ENCODE measurements at regions not wholly inside any gene's neighbourhood (a gene's known extent, or its start where the extent isn't known, plus 50 kb on each side); places are given as distances from the start of the nearest gene placed in this dataset.
"Not testable (repeated sequence)": the region's sequence is repeated elsewhere in the genome, so short reads cannot be mapped to it uniquely, and the experiment has no call there.

DNA sequence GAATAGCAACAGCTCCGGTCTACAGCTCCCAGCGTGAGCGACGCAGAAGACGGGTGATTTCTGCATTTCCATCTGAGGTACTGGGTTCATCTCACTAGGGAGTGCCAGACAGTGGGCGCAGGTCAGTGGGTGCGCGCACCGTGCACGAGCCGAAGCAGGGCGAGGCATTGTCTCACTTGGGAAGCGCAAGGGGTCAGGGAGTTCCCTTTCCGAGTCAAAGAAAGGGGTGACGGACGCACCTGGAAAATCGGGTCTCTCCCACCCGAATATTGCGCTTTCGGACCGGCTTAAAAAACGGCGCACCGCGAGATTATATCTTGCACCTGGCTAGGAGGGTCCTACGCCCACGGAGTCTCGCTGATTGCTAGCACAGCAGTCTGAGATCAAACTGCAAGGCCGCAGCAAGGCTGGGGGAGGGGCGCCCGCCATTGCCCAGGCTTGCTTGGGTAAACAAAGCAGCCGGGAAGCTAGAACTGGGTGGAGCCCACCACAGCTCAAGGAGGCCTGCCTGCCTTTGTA, 442.3 kb upstream of the NFIA start:
- POLR2A ChIA-PET, result not testable (repeated sequence)
- WGBS (ENCODE audit: insufficient coverage), result 98% methylated on average over 20 of the region's 32 CpGs

DNA sequence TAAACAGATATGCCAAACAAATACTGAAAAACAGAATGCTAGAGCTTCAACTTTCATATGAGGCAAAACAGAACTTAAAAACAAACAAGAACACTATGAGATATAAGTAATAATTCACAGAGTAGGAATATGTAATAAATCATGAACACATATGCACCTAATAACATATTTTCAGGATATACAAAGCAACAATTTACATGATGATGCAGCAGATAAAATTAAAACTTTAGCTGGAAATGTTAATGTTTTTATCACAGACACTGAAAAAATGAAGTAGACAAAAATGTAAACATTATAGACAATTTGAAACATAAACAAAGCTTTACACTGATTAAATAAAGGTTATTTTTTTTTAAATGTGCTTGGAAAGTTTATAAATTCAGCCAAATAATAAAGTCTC, 443.1 kb upstream of the NFIA start:
- DNase-seq, result no peak
- Histone ChIP-seq H3K4me3 (ENCODE audit: control insufficient read depth in 1 of 7, extremely low read depth in 1 of 7, insufficient read depth in 4 of 7, low read depth in 2 of 7, low read length in 6 of 7) (no peak overlapping the region), H3K27ac (ENCODE audit: insufficient read depth in 1 of 2, low read depth in 1 of 2, low read length in 2 of 2, poor library complexity in 1 of 2, severe bottlenecking in 2 of 2) (no peak overlapping the region), H3K36me3 (ENCODE audit: control insufficient read depth in 4 of 4, insufficient read depth in 4 of 4, low read length in 3 of 4) (no peaks in the 10 kb centered on the region), H3K27me3 (replicated peaks in 2 of 5; ENCODE audit: control insufficient read depth in 4 of 5, insufficient read depth in 5 of 5, low read length in 4 of 5) (no peaks in the 10 kb centered on the region), H3K4me1 (ENCODE audit: control extremely low read depth in 1 of 4, control insufficient read depth in 4 of 4, insufficient read depth in 4 of 4, low read length in 3 of 4) (no peaks in the 10 kb centered on the region), H3K9me3 (ENCODE audit: control extremely low read depth in 1 of 5, control insufficient read depth in 4 of 5, insufficient read depth in 2 of 5, low read depth in 1 of 5, low read length in 4 of 5) (no peaks in the 10 kb centered on the region)
- ChIA-PET POLR2A (no interaction called here), CTCF (no interaction called here)

More for the DNA sequence above, 442.3 kb upstream of the NFIA start:
- H3K4me3 ChIP-seq (ENCODE audit: control insufficient read depth in 1 of 7, extremely low read depth in 1 of 7, insufficient read depth in 4 of 7, low read depth in 2 of 7, low read length in 6 of 7); H3K9me3 ChIP-seq (ENCODE audit: control extremely low read depth in 1 of 5, control insufficient read depth in 4 of 5, insufficient read depth in 2 of 5, low read depth in 1 of 5, low read length in 4 of 5); H3K27me3 ChIP-seq (replicated peaks in 2 of 5; ENCODE audit: control insufficient read depth in 4 of 5, insufficient read depth in 5 of 5, low read length in 4 of 5); CTCF ChIA-PET; DNase-seq; H3K4me1 ChIP-seq (ENCODE audit: control extremely low read depth in 1 of 4, control insufficient read depth in 4 of 4, insufficient read depth in 4 of 4, low read length in 3 of 4); H3K36me3 ChIP-seq (ENCODE audit: control insufficient read depth in 4 of 4, insufficient read depth in 4 of 4, low read length in 3 of 4); H3K27ac ChIP-seq (ENCODE audit: insufficient read depth in 1 of 2, low read depth in 1 of 2, low read length in 2 of 2, poor library complexity in 1 of 2, severe bottlenecking in 2 of 2): not testable (repeated sequence)

DNA sequence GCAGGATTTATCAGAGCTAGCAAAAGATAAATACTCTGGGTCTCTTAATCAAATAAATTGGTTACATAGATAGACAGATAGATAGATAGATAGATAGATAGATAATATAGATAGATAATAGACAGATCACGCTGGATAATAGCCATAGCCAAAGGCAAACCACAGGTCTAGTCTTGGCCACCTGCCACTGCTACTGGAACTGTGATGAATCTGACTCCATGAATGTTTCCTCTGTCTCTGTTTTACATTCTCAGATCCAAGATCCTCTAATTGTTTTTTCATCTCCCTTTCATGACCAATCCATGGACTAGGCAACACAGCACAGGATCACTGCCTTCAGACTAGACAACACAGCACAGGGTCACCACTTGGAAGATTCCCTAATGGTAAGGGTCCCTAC, 444.7 kb upstream of the NFIA start:
- WGBS (ENCODE audit: insufficient coverage), result 100% methylated on average over 1 of the region's 1 CpG
- ChIA-PET POLR2A (no interaction called here), CTCF (no interaction called here)
- Histone ChIP-seq H3K9me3 (ENCODE audit: control extremely low read depth in 1 of 5, control insufficient read depth in 4 of 5, insufficient read depth in 2 of 5, low read depth in 1 of 5, low read length in 4 of 5) (no peaks in the 10 kb centered on the region), H3K4me1 (ENCODE audit: control extremely low read depth in 1 of 4, control insufficient read depth in 4 of 4, insufficient read depth in 4 of 4, low read length in 3 of 4) (no peaks in the 10 kb centered on the region), H3K4me3 (ENCODE audit: control insufficient read depth in 1 of 7, extremely low read depth in 1 of 7, insufficient read depth in 4 of 7, low read depth in 2 of 7, low read length in 6 of 7) (no peak overlapping the region), H3K36me3 (ENCODE audit: control insufficient read depth in 4 of 4, insufficient read depth in 4 of 4, low read length in 3 of 4) (no peaks in the 10 kb centered on the region), H3K27me3 (replicated peaks in 2 of 5; ENCODE audit: control insufficient read depth in 4 of 5, insufficient read depth in 5 of 5, low read length in 4 of 5) (no peaks in the 10 kb centered on the region), H3K27ac (ENCODE audit: insufficient read depth in 1 of 2, low read depth in 1 of 2, low read length in 2 of 2, poor library complexity in 1 of 2, severe bottlenecking in 2 of 2) (no peak overlapping the region)
- DNase-seq, result no peak

DNA sequence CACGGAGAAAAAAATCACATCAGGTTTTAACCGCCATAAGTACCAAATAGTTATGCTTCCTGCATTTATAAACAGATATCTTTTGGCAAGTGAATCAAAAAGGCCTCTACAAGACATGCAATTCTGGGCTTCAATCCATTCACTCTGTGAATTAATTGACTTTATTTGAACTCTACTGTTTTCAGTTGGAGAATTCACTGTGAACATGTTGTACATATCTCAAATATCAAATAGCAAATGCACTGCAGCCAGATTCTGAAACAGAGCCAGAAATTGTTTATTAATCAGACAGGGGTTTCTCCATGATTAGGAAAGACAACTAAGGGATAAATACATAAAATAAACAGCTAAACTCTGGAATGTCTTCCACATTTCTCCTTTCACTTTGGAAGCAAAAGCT, 445.4 kb upstream of the NFIA start:
- Histone ChIP-seq H3K27ac (ENCODE audit: insufficient read depth in 1 of 2, low read depth in 1 of 2, low read length in 2 of 2, poor library complexity in 1 of 2, severe bottlenecking in 2 of 2) (no peak overlapping the region), H3K9me3 (ENCODE audit: control extremely low read depth in 1 of 5, control insufficient read depth in 4 of 5, insufficient read depth in 2 of 5, low read depth in 1 of 5, low read length in 4 of 5) (no peaks in the 10 kb centered on the region), H3K36me3 (ENCODE audit: control insufficient read depth in 4 of 4, insufficient read depth in 4 of 4, low read length in 3 of 4) (no peaks in the 10 kb centered on the region), H3K27me3 (replicated peaks in 2 of 5; ENCODE audit: control insufficient read depth in 4 of 5, insufficient read depth in 5 of 5, low read length in 4 of 5) (no peaks in the 10 kb centered on the region), H3K4me1 (ENCODE audit: control extremely low read depth in 1 of 4, control insufficient read depth in 4 of 4, insufficient read depth in 4 of 4, low read length in 3 of 4) (no peaks in the 10 kb centered on the region), H3K4me3 (ENCODE audit: control insufficient read depth in 1 of 7, extremely low read depth in 1 of 7, insufficient read depth in 4 of 7, low read depth in 2 of 7, low read length in 6 of 7) (no peak overlapping the region)
- WGBS (ENCODE audit: insufficient coverage), result 100% methylated on average over 1 of the region's 2 CpGs
- DNase-seq, result no peak
- CTCF ChIA-PET, result no interaction called here
- POLR2A ChIA-PET, result no interaction called here

DNA sequence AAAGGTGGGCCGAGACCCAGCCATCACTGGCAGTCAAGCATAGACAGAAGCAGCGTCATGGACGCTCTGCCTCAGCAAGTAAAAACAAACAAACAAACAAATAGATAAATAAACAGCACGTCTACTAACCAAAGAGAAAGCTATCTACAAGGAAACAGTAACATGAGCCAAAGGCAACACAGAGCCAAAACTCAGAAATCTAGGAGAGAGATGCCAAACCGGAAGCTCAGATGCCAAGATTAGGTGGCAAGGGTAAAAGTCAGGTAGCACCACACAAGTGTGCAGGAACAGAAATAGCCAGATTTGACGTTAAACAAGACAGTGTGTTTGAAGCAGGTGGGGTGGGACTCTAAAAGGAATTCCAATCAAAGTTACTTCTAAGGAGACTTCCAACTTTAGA, 448.3 kb upstream of the NFIA start:
- Histone ChIP-seq H3K9me3 (ENCODE audit: control extremely low read depth in 1 of 5, control insufficient read depth in 4 of 5, insufficient read depth in 2 of 5, low read depth in 1 of 5, low read length in 4 of 5) (no peaks in the 10 kb centered on the region), H3K27me3 (replicated peaks in 2 of 5; ENCODE audit: control insufficient read depth in 4 of 5, insufficient read depth in 5 of 5, low read length in 4 of 5) (no peaks in the 10 kb centered on the region), H3K4me1 (ENCODE audit: control extremely low read depth in 1 of 4, control insufficient read depth in 4 of 4, insufficient read depth in 4 of 4, low read length in 3 of 4) (no peaks in the 10 kb centered on the region), H3K36me3 (ENCODE audit: control insufficient read depth in 4 of 4, insufficient read depth in 4 of 4, low read length in 3 of 4) (no peaks in the 10 kb centered on the region), H3K4me3 (ENCODE audit: control insufficient read depth in 1 of 7, extremely low read depth in 1 of 7, insufficient read depth in 4 of 7, low read depth in 2 of 7, low read length in 6 of 7) (no peak overlapping the region), H3K27ac (ENCODE audit: insufficient read depth in 1 of 2, low read depth in 1 of 2, low read length in 2 of 2, poor library complexity in 1 of 2, severe bottlenecking in 2 of 2) (no peak overlapping the region)
- POLR2A ChIA-PET, result no interaction called here
- no peak for DNase-seq
- 100% methylated on average over 2 of the region's 6 CpGs for WGBS (ENCODE audit: insufficient coverage)
- CTCF ChIA-PET, result no interaction called here

DNA sequence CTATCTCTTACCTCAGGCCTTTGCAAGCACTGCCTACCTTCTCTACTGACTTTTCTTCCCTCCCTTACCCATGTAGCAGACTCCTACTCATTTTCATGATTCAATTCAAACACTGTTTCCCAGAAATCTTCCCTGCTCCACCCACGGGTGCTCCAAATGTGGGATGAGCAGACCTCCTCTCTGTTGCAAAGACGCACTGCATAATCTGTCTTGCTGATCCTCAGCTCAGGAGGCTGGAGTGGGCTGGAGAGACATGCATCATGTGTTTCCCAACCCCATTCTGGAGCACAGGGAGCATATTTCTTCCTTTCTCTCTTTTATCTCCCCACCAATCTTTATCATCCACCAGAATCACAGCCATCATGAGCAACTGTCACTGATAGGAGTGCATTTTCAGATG, 459.9 kb upstream of the NFIA start:
- ChIA-PET POLR2A (no interaction called here), CTCF (no interaction called here)
- H3K4me1 ChIP-seq (ENCODE audit: control extremely low read depth in 1 of 4, control insufficient read depth in 4 of 4, insufficient read depth in 4 of 4, low read length in 3 of 4), result peaks cover 16 to 34% (median 23%) of the 10 kb centered on the region in 4 experiments
- no peak overlapping the region for H3K4me3 ChIP-seq (ENCODE audit: control insufficient read depth in 1 of 7, extremely low read depth in 1 of 7, insufficient read depth in 4 of 7, low read depth in 2 of 7, low read length in 6 of 7)
- no peaks in the 10 kb centered on the region for H3K9me3 ChIP-seq (ENCODE audit: control extremely low read depth in 1 of 5, control insufficient read depth in 4 of 5, insufficient read depth in 2 of 5, low read depth in 1 of 5, low read length in 4 of 5)
- H3K27ac ChIP-seq (ENCODE audit: insufficient read depth in 1 of 2, low read depth in 1 of 2, low read length in 2 of 2, poor library complexity in 1 of 2, severe bottlenecking in 2 of 2), result no peak overlapping the region
- no peak for DNase-seq
- H3K36me3 ChIP-seq (ENCODE audit: control insufficient read depth in 4 of 4, insufficient read depth in 4 of 4, low read length in 3 of 4), result no peaks in the 10 kb centered on the region
- WGBS (ENCODE audit: insufficient coverage), result 100% methylated on average over 2 of the region's 2 CpGs
- no peaks in the 10 kb centered on the region for H3K27me3 ChIP-seq (replicated peaks in 2 of 5; ENCODE audit: control insufficient read depth in 4 of 5, insufficient read depth in 5 of 5, low read length in 4 of 5)

DNA sequence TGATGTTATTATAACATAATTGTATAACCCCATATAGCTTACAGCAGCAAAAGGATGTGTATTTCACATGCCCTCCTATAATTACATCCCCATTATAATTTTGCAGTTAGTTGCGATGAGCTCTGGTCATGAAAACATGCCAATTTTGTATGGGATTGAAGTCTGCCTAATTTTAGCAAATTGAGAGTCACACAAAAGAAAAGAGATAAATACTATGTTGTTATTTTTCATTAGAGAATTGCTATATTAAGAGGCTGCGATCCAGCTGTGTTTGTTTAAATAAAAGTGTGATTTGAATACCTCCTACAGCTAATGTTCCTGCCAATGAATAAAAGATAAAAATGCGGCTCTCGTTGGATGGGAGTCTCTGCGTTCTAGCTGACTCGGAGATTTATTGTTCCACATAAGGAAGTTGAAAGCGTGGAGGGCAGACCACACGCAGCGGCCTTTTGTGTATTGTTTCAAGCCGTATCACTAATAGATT, 461.0 kb upstream of the NFIA start:
- DNase-seq, result peak; percentile 26 to 78 (median 67)

More for the DNA sequence above, 461.0 kb upstream of the NFIA start:
- ChIA-PET POLR2A (no interaction called here), CTCF (no interaction called here)
- no peaks in the 10 kb centered on the region for H3K36me3 ChIP-seq (ENCODE audit: control insufficient read depth in 4 of 4, insufficient read depth in 4 of 4, low read length in 3 of 4)
- WGBS (ENCODE audit: insufficient coverage), result 0% methylated on average over 4 of the region's 10 CpGs
- no peak overlapping the region for H3K27ac ChIP-seq (ENCODE audit: insufficient read depth in 1 of 2, low read depth in 1 of 2, low read length in 2 of 2, poor library complexity in 1 of 2, severe bottlenecking in 2 of 2)
- H3K4me3 ChIP-seq (ENCODE audit: control insufficient read depth in 1 of 7, extremely low read depth in 1 of 7, insufficient read depth in 4 of 7, low read depth in 2 of 7, low read length in 6 of 7), result peak overlapping the region in 2 of 7 experiments; percentile 3 to 38
- no peaks in the 10 kb centered on the region for H3K27me3 ChIP-seq (replicated peaks in 2 of 5; ENCODE audit: control insufficient read depth in 4 of 5, insufficient read depth in 5 of 5, low read length in 4 of 5)
- peaks cover 16 to 34% (median 23%) of the 10 kb centered on the region in 4 experiments for H3K4me1 ChIP-seq (ENCODE audit: control extremely low read depth in 1 of 4, control insufficient read depth in 4 of 4, insufficient read depth in 4 of 4, low read length in 3 of 4)
- no peaks in the 10 kb centered on the region for H3K9me3 ChIP-seq (ENCODE audit: control extremely low read depth in 1 of 5, control insufficient read depth in 4 of 5, insufficient read depth in 2 of 5, low read depth in 1 of 5, low read length in 4 of 5)
